ENCODE measurements at regions not wholly inside any gene's neighbourhood (a gene's known extent, or its start where the extent isn't known, plus 50 kb on each side); places are given as distances from the start of the nearest gene placed in this dataset.

DNA sequence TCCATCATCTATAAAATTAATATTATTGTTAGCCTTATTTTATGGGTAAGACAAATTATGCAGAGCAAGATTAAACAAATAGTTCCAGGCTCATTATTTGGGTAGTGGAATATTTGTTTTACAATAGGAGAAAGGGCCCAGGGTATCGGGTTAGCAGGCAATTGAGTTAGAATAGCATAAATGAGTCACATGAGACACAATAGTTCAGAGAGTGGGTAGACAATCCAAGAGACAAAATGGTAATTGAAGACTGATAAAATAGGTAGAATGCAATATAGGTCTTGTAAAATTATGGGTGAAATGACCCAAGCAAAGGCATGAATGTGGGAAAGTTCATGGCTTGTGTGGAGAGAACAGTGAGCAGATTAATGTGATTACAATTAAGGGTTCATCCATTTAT is 790.9 kb upstream of the GCFC2 start:
- TF ChIP-seq OSR1 (CRISPR knock-in tag; IDR thresholded peaks at IDR 0.05) (no peak), BACH2 (CRISPR knock-in tag; IDR thresholded peaks at IDR 0.05; ENCODE audit: borderline replicate concordance) (no peak), GLIS3 (CRISPR knock-in tag; IDR thresholded peaks at IDR 0.05) (no peak), SNAI2 (CRISPR knock-in tag; IDR thresholded peaks at IDR 0.05) (no peak), TSHZ2 (CRISPR knock-in tag; IDR thresholded peaks at IDR 0.05) (no peak), ISL1 (CRISPR knock-in tag; IDR thresholded peaks at IDR 0.05) (no peak), ZFP3 (CRISPR knock-in tag; IDR thresholded peaks at IDR 0.05) (no peak), RARB (CRISPR knock-in tag; IDR thresholded peaks at IDR 0.05) (no peak), CSRNP3 (CRISPR knock-in tag; IDR thresholded peaks at IDR 0.05) (no peak), CREB5 (CRISPR knock-in tag; IDR thresholded peaks at IDR 0.05; ENCODE audit: low read depth) (no peak), ZC3H10 (CRISPR knock-in tag; IDR thresholded peaks at IDR 0.05) (no peak), ZNF70 (CRISPR knock-in tag; IDR thresholded peaks at IDR 0.05) (no peak)
- TF ChIP-seq, protein P1, sequence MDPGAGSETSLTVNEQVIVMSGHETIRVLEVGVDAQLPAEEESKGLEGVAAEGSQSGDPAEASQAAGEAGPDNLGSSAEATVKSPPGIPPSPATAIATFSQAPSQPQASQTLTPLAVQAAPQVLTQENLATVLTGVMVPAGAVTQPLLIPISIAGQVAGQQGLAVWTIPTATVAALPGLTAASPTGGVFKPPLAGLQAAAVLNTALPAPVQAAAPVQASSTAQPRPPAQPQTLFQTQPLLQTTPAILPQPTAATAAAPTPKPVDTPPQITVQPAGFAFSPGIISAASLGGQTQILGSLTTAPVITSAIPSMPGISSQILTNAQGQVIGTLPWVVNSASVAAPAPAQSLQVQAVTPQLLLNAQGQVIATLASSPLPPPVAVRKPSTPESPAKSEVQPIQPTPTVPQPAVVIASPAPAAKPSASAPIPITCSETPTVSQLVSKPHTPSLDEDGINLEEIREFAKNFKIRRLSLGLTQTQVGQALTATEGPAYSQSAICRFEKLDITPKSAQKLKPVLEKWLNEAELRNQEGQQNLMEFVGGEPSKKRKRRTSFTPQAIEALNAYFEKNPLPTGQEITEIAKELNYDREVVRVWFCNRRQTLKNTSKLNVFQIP (CRISPR knock-in tag; IDR thresholded peaks at IDR 0.05; ENCODE audit: borderline replicate concordance, low read depth) = no peak
- no peak for ATAC-seq

GRCh38 chr2:76498360-76498759 is 787.6 kb upstream of the GCFC2 start:
- no peak for ATAC-seq
- TF ChIP-seq ZNF70 (CRISPR knock-in tag; IDR thresholded peaks at IDR 0.05) = no peak
- TF ChIP-seq TCF4 (CRISPR knock-in tag; IDR thresholded peaks at IDR 0.05; ENCODE audit: borderline replicate concordance) = no peak
- no peak for TF ChIP-seq CSDC2 (CRISPR knock-in tag; IDR thresholded peaks at IDR 0.05)
- TF ChIP-seq, protein P2, sequence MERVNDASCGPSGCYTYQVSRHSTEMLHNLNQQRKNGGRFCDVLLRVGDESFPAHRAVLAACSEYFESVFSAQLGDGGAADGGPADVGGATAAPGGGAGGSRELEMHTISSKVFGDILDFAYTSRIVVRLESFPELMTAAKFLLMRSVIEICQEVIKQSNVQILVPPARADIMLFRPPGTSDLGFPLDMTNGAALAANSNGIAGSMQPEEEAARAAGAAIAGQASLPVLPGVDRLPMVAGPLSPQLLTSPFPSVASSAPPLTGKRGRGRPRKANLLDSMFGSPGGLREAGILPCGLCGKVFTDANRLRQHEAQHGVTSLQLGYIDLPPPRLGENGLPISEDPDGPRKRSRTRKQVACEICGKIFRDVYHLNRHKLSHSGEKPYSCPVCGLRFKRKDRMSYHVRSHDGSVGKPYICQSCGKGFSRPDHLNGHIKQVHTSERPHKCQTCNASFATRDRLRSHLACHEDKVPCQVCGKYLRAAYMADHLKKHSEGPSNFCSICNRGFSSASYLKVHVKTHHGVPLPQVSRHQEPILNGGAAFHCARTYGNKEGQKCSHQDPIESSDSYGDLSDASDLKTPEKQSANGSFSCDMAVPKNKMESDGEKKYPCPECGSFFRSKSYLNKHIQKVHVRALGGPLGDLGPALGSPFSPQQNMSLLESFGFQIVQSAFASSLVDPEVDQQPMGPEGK (CRISPR knock-in tag; IDR thresholded peaks at IDR 0.05; ENCODE audit: borderline replicate concordance) = no peak
- TF ChIP-seq CREB5 (CRISPR knock-in tag; IDR thresholded peaks at IDR 0.05; ENCODE audit: low read depth) = no peak
- no peak for TF ChIP-seq TOX (CRISPR knock-in tag; IDR thresholded peaks at IDR 0.05; ENCODE audit: borderline replicate concordance)
- TF ChIP-seq ARNTL (CRISPR knock-in tag; IDR thresholded peaks at IDR 0.05; ENCODE audit: borderline replicate concordance, low read depth) = no peak
- TF ChIP-seq TSHZ2 (CRISPR knock-in tag; IDR thresholded peaks at IDR 0.05) = no peak
- TF ChIP-seq, protein P1 (CRISPR knock-in tag; IDR thresholded peaks at IDR 0.05; ENCODE audit: borderline replicate concordance, low read depth) = no peak
- TF ChIP-seq ZC3H10 (CRISPR knock-in tag; IDR thresholded peaks at IDR 0.05) = no peak
- no peak for TF ChIP-seq CSRNP3 (CRISPR knock-in tag; IDR thresholded peaks at IDR 0.05)
- no peak for TF ChIP-seq ZNF565 (CRISPR knock-in tag; conservative IDR thresholded peaks at IDR 0.05; ENCODE audit: low read depth)
- TF ChIP-seq ISL1 (CRISPR knock-in tag; IDR thresholded peaks at IDR 0.05) = no peak
- no peak for TF ChIP-seq ZFP30 (CRISPR knock-in tag; IDR thresholded peaks at IDR 0.05)
- TF ChIP-seq SNAI2 (CRISPR knock-in tag; IDR thresholded peaks at IDR 0.05) = no peak
- no peak for TF ChIP-seq ZNF8 (CRISPR knock-in tag; IDR thresholded peaks at IDR 0.05)
- TF ChIP-seq ZFP3 (CRISPR knock-in tag; IDR thresholded peaks at IDR 0.05) = no peak
- TF ChIP-seq ESRRG (CRISPR knock-in tag; IDR thresholded peaks at IDR 0.05) = no peak

All from SK-N-SH treated with all-trans-retinoic acid at 6 μM for 48 hours (cell line).